ENCODE measurements at regions not wholly inside any gene's neighbourhood (a gene's known extent, or its start where the extent isn't known, plus 50 kb on each side); places are given as distances from the start of the nearest gene placed in this dataset.

DNA sequence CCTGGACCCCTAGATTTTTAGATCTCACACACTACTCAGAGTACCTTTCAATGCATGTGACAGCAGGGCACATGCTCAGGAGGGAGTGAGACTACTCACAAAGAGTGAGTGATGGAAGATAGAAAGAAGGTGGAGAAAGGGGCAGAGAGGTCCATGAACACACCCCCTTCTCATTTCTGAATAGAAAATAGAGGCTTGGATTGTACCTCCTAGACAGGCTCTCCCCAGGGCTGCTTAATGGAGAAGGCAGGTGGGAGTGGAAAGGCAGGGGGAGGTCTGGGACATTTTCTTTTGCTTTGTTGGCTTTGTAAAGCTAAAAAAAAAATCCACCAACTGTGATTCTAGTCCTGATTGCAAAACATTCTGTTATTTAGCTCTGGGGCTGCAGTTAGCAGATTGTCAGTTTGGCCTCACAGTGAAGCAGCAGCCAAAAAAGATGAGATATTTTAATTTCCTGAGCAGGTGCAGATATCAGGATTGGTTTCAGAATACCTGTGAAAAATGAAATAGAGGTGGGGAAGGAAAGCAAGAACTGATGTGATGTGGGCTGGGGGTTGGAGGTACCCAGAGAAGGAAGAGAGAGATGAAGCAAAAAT lies 119.3 kb upstream of the GYPC start:
- H3K4me1 ChIP-seq, result no peaks in the 10 kb centered on the region
- H3K27me3 ChIP-seq, result no peaks in the 10 kb centered on the region
- H3K9me3 ChIP-seq, result no peaks in the 10 kb centered on the region
- no peak for TF ChIP-seq POLR2A (IDR thresholded peaks at IDR 0.05)
- TF ChIP-seq, protein P1, sequence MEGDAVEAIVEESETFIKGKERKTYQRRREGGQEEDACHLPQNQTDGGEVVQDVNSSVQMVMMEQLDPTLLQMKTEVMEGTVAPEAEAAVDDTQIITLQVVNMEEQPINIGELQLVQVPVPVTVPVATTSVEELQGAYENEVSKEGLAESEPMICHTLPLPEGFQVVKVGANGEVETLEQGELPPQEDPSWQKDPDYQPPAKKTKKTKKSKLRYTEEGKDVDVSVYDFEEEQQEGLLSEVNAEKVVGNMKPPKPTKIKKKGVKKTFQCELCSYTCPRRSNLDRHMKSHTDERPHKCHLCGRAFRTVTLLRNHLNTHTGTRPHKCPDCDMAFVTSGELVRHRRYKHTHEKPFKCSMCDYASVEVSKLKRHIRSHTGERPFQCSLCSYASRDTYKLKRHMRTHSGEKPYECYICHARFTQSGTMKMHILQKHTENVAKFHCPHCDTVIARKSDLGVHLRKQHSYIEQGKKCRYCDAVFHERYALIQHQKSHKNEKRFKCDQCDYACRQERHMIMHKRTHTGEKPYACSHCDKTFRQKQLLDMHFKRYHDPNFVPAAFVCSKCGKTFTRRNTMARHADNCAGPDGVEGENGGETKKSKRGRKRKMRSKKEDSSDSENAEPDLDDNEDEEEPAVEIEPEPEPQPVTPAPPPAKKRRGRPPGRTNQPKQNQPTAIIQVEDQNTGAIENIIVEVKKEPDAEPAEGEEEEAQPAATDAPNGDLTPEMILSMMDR (IDR thresholded peaks at IDR 0.05), result no peak
- no peak overlapping the region for H3K27ac ChIP-seq
- H3K36me3 ChIP-seq, result no peaks in the 10 kb centered on the region
- no peak for DNase-seq
- H3K4me3 ChIP-seq (replicated peaks in 1 of 3), result no peak overlapping the region
- intact Hi-C loops (cut with DNase I), result no loop called here

- TF ChIP-seq, protein P1 (IDR thresholded peaks at IDR 0.05), result no peak
- TF ChIP-seq POLR2A (IDR thresholded peaks at IDR 0.05), result no peak
- Histone ChIP-seq H3K9me3 (no peaks in the 10 kb centered on the region), H3K27me3 (no peaks in the 10 kb centered on the region), H3K36me3 (no peaks in the 10 kb centered on the region), H3K4me1 (no peaks in the 10 kb centered on the region), H3K4me3 (replicated peaks in 1 of 3) (no peak overlapping the region), H3K27ac (no peak overlapping the region)
- intact Hi-C loops (cut with DNase I), result no loop called here
- 87 to 88% methylated on average over 3 of the region's 3 CpGs for WGBS, 2 donors
- DNase-seq, result no peak
Observed at GRCh38 chr2:126539101-126539500, 116.9 kb upstream of the GYPC start.

DNA sequence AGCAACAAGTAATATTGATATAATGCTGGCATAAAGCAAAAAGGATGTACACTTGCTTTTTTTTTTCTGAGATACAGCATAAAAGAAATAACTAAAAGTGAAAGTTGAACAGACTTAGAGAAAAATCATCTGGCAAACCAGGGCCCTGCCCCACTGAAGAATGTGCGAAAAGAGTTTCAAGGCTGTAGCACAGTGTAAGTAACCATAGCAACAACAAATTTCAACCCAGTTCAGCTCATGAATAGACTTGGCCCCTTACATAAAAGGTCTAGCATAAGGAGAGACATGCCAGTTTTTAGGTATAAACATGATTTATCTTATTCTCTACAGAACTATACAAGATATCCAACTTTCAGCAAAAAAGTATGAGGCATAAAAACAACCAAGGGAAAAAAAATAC lies 113.7 kb upstream of the GYPC start:
- no peak for DNase-seq
- no peak for TF ChIP-seq POLR2A (IDR thresholded peaks at IDR 0.05)
- TF ChIP-seq, protein P1 (IDR thresholded peaks at IDR 0.05), result no peak
- H3K27me3 ChIP-seq, result no peaks in the 10 kb centered on the region
- no peak overlapping the region for H3K4me3 ChIP-seq (replicated peaks in 1 of 3)
- intact Hi-C loops (cut with DNase I), result no loop called here
- H3K4me1 ChIP-seq, result no peaks in the 10 kb centered on the region
- no peak overlapping the region for H3K27ac ChIP-seq
- no peaks in the 10 kb centered on the region for H3K36me3 ChIP-seq
- WGBS, 2 donors, result 94 to 100% methylated on average over 1 of the region's 1 CpG
- no peaks in the 10 kb centered on the region for H3K9me3 ChIP-seq

GRCh38 chr2:126543081-126543480 lies 112.9 kb upstream of the GYPC start:
- Histone ChIP-seq H3K27ac (no peak overlapping the region), H3K27me3 (no peaks in the 10 kb centered on the region), H3K4me3 (replicated peaks in 1 of 3) (no peak overlapping the region), H3K9me3 (no peaks in the 10 kb centered on the region), H3K36me3 (no peaks in the 10 kb centered on the region), H3K4me1 (no peaks in the 10 kb centered on the region)
- intact Hi-C loops (cut with DNase I), result no loop called here
- no peak for TF ChIP-seq POLR2A (IDR thresholded peaks at IDR 0.05)
- WGBS, 2 donors, result 73 to 87% methylated on average over 3 of the region's 3 CpGs
- DNase-seq, result no peak

DNA sequence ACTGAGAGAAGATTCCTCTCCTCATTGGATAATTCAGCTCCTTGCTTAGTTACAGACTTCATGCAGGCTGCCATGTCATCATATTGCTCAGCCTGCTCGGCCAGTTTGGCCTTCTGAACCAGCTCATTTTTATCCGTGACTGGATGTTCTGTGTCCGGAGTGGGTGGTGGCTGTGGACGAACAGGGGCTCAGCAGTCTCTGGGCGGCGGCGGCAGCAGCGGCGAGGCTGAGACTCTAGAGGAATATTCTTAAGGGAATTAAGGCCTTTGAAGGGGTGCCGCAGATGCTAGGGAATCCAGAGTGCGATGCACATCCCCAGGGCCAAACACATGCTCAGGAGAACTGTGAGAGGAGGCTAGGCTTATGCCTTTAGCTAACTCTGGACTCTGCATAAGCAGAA lies 97.9 kb upstream of the GYPC start:
- Histone ChIP-seq H3K9me3 (no peaks in the 10 kb centered on the region), H3K27ac (no peak overlapping the region), H3K27me3 (no peaks in the 10 kb centered on the region), H3K36me3 (no peaks in the 10 kb centered on the region), H3K4me3 (replicated peaks in 1 of 3) (no peak overlapping the region), H3K4me1 (no peaks in the 10 kb centered on the region)
- intact Hi-C loops (cut with DNase I), result no loop called here
- 94 to 96% methylated on average over 11 of the region's 11 CpGs for WGBS, 2 donors
- TF ChIP-seq, protein P1 (IDR thresholded peaks at IDR 0.05), result no peak
- no peak for TF ChIP-seq POLR2A (IDR thresholded peaks at IDR 0.05)
- DNase-seq, result no peak

GRCh38 chr2:126568734-126569133 lies 87.2 kb upstream of the GYPC start:
- intact Hi-C loops (cut with DNase I), result no loop called here
- TF ChIP-seq, protein P1 (IDR thresholded peaks at IDR 0.05), result no peak
- TF ChIP-seq POLR2A (IDR thresholded peaks at IDR 0.05), result no peak

More at GRCh38 chr2:126568734-126569133, 87.2 kb upstream of the GYPC start:
- no peaks in the 10 kb centered on the region for H3K9me3 ChIP-seq
- no peak overlapping the region for H3K4me3 ChIP-seq (replicated peaks in 1 of 3)
- no peak overlapping the region for H3K27ac ChIP-seq
- H3K36me3 ChIP-seq, result no peaks in the 10 kb centered on the region
- no peak for DNase-seq
- H3K4me1 ChIP-seq, result no peaks in the 10 kb centered on the region
- H3K27me3 ChIP-seq, result no peaks in the 10 kb centered on the region
